GM21717 (cell line): ENCODE measurements at regions not wholly inside any gene's neighbourhood (a gene's known extent, or its start where the extent isn't known, plus 50 kb on each side); places are given as distances from the start of the nearest gene placed in this dataset.

Source experiments
- ATAC-seq: cut with Tn5 transposase; IDR thresholded peaks from one replicate; pipeline ENCODE4 v1.9.1; 2021; ENCODE audit warnings: mild to moderate bottlenecking, moderate library complexity; ENCODE audit not compliant: unreplicated experiment

DNA sequence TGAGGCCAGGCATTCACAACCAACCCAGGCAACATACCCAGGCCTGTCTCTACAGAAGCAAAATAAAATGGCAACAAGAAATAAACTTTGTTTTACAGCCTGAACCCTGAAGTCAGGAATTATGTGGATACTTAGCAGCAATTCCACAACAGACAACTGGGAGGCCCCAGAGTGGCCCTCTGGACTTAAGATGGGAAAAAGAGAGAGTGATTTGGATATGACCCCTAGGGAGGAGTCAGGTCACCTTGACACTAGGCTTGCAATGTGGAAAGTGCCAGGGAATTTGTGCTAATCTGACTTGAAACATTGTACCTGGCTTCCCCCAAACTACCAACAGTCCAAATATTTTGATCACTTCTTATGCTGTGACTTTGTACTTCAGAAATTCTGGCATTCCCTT, 193.1 kb downstream of the PARM1 start:
- no peak for ATAC-seq

DNA sequence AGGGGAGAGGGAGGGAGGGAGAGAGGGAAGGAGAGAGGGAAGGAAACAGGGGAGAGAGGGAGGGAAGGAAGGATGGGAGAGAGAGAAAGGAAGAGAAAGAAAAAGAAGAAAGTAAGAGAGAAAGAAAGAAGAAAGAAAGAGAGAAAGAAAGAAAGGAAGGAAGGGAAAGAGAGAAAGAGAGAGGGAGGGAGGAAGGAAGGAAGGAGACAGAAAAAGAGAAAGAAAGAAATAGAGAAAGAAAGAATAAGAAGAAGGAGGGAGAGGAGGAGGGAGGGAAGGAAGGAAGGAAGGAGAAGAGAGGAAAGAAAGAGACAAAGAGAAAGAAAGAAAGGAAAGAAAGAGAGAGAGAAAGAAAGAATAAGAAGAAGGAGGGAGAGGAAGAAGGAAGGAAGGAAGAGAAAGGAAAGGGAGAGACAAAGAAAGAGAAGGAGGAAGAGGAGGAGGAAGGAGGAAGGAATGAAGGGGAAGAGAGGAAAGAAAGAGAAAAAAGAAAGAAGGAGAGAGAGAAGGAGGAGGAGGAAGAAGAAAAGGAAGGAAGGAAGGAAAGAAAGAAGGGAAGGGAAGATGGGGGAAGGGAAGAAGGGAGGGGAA, 189.6 kb downstream of the PARM1 start:
- ATAC-seq: no peak

DNA sequence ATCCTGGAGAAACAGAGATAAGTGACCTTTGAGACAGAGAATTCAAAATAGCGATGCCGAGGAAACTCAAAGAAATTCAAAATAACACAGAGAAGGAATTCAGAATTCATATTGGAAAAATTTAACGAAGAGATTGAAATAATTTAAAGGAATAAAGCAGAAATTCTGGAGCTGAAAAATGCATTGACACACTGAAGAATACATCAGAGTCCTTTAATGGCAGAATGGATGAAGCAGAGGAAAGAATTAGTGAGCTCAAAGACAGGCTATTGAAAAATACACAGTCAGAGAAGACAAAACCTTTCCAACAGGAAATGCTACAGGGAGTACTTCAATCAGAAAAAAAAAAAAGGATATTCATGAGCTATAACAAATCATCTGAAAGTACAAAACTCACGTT, 185.8 kb downstream of the PARM1 start:
- ATAC-seq: no peak

DNA sequence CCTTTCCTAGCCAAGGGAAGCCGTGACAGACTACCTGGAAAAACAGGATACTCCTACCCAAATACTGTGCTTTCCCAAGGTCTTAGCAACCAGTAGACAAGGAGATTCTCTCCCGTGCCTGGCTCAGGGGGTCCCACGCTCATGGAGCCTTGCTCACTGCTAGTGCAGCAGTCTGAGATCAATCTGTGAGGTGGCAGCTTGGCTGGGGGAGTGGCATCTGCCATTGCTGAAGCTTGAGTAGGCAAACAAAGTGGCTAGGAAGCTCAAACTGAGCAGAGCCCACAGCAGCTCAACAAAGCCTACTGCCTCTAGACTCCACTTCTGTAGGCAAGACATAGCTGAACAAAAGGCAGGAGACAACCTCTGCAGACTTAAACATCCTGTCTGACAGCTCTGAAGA, 177.1 kb downstream of the PARM1 start:
- ATAC-seq: no peak

DNA sequence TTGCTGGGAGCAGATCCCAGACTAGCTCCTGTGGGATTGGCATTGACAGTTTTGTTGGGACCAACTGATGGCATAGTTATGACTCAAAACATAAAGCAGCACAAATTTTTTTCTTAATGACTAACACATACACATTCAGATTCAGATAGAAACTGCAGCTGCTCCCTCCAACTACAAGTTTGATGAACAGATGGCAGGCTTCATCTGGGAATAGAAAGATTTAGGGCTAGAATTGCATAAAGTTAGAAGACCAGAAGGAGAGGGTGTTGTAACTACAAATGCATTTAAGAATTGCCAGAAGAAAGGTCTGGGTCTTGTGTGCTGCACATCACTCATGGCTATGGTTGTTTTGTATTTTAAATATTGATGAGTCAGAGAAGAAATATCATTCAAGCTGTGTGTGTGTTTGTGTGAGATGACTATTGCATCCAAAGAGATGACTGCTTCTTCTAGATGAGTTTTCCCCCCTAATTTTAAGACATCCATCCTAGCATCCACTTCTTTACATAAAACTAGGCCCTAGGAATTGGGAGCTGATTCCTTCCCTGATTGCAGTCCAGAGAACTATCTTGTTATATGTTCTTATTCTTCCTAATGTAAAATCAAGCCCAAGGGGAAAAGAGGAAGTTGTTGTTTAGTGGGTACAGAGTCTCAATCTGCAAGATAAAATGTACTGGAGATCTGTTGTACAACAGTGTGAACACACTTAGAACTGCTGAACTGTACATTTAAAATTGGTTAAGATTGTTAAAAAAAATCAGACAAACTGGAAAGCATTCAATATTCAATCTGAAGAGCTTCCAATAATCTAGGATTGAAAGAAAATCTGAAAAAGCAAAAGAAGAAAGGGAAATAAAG, 175.1 kb downstream of the PARM1 start:
- peak; percentile 58 for ATAC-seq

DNA sequence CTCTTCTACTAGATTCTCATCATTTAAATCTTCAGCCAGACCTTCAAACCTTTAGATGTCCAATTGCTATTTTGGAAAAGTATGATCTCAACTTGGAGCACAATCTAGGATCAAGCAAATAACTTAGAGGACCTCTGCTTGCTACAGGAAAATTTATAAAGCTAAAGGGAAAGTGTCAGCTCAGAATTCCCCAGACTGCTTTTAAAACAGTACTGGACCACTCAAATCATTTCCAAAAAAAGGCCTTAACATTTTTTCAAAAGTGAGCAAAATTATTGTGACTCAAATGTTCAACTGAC, 169.8 kb downstream of the PARM1 start:
- ATAC-seq: no peak

DNA sequence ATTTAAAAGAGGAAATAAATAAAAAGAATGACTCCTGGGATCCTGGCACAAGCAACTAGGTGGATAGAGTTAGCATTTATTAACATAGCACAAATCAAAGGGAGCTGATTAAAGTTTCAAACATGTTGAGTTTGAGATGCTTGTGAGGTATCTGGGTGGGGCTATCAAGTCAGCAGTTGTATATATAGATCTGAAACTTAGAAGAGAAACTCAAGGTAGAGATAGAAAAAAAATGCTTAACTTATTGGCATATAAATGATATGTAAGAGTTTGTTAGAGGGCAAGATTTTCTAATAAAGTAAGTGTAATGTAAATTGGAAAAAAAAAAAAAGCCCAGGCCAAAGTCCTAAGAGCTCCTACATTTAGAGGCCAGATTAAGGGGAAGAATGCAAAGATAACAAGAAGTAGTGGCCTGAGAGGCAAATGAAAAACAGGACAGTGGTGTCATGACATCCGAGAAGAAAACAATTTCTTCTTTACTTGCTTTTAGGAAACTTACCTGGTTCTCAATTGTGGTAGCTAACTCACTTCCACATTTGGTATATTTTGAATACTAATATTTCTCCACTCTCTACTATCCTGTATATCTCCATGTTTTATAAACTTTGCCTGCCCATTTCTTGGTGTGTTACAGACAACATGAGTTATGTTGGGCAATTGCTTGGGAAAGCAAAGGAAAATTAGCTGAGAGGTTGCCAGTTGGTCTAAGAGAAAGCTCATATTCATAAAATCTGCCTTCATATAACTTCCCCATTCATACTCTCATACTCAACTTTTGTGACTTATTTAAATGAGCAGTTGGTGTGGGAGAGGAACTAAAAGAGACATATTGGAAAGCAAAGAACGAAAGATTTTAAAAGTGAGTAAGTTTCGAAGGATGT, 169.2 kb downstream of the PARM1 start:
- ATAC-seq: peak; percentile 68
